Mucosa of descending colon (tissue), 3 donors: ENCODE measurements at regions not wholly inside any gene's neighbourhood (a gene's known extent, or its start where the extent isn't known, plus 50 kb on each side); places are given as distances from the start of the nearest gene placed in this dataset.
"Not testable (repeated sequence)": the region's sequence is repeated elsewhere in the genome, so short reads cannot be mapped to it uniquely, and the experiment has no call there.

ENCODE experiments used
- ATAC-seq: fragments of 200-7000 bp; cut with Tn5 transposase; one replicate; pipeline ENCODE4 v1.9.1; 2020; ENCODE audit warnings: mild to moderate bottlenecking, moderate library complexity
- DNase-seq, 3 donors: peaks; one replicate each; pipeline ENCODE4 v3.0.0-alpha.2; 2020
- H3K36me3 ChIP-seq: fragments of 200-600 bp; one replicate; pipeline ENCODE4 v1.8.0; 2021; ENCODE audit warnings: low read depth, mild to moderate bottlenecking
- H3K4me1 ChIP-seq: fragments of 200-600 bp; one replicate; pipeline ENCODE4 v1.8.0; 2021; ENCODE audit warnings: low read depth, mild to moderate bottlenecking
- H3K4me3 ChIP-seq: fragments of 200-600 bp; one replicate; pipeline ENCODE4 v1.8.0; 2021; ENCODE audit warnings: mild to moderate bottlenecking
- H3K9me3 ChIP-seq: fragments of 200-600 bp; one replicate; pipeline ENCODE4 v1.8.0; 2021; ENCODE audit warnings: mild to moderate bottlenecking
- intact Hi-C, 2 donors: fragments of 100-400 bp; cut with DNase I in 1 of 2; cut with micrococcal nuclease in 1 of 2; formaldehyde crosslinking; loops; one replicate each; pipeline versions ENCODE4 v1.11.0 to v1.11.1; 2022; cut with DNase I, micrococcal nuclease
- TF ChIP-seq, protein P1 (sequence below): fragments of 200-600 bp; IDR thresholded peaks from one replicate; pipeline ENCODE4 v1.8.0; 2022; ENCODE audit warnings: antibody characterized with exemption, mild to moderate bottlenecking
- donor health status: DM: no; HTN: no; CAD: no; lungs with moderate emphysema.
- donor health status: DM: no; HTN: no; CAD: no.
- donor health status: DM: no; HTN: yes; CAD: no.

- TF ChIP-seq, protein P1, sequence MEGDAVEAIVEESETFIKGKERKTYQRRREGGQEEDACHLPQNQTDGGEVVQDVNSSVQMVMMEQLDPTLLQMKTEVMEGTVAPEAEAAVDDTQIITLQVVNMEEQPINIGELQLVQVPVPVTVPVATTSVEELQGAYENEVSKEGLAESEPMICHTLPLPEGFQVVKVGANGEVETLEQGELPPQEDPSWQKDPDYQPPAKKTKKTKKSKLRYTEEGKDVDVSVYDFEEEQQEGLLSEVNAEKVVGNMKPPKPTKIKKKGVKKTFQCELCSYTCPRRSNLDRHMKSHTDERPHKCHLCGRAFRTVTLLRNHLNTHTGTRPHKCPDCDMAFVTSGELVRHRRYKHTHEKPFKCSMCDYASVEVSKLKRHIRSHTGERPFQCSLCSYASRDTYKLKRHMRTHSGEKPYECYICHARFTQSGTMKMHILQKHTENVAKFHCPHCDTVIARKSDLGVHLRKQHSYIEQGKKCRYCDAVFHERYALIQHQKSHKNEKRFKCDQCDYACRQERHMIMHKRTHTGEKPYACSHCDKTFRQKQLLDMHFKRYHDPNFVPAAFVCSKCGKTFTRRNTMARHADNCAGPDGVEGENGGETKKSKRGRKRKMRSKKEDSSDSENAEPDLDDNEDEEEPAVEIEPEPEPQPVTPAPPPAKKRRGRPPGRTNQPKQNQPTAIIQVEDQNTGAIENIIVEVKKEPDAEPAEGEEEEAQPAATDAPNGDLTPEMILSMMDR = no peak
- DNase-seq (no peak), ATAC-seq (no peak)
Observed at GRCh38 chr1:192506741-192507155, 68.8 kb upstream of the RGS1 start.

GRCh38 chr1:192512426-192513162 is 63.0 kb upstream of the RGS1 start:
- Histone ChIP-seq H3K4me1 (no peaks in the 10 kb centered on the region), H3K36me3 (no peaks in the 10 kb centered on the region), H3K9me3 (no peaks in the 10 kb centered on the region), H3K4me3 (no peak overlapping the region)
- peak in 1 of 3 donors; percentile 41 for DNase-seq
- TF ChIP-seq, protein P1 = no peak
- ATAC-seq = peak; percentile 37
- intact Hi-C loops = no loop called here

More at GRCh38 chr1:192506741-192507155, 68.8 kb upstream of the RGS1 start:
- H3K4me1 ChIP-seq = no peaks in the 10 kb centered on the region
- H3K4me3 ChIP-seq = no peak overlapping the region
- intact Hi-C loops = no loop called here
- no peaks in the 10 kb centered on the region for H3K9me3 ChIP-seq
- H3K36me3 ChIP-seq = no peaks in the 10 kb centered on the region

GRCh38 chr1:192513196-192513595 is 62.4 kb upstream of the RGS1 start:
- intact Hi-C loops = no loop called here
- no peaks in the 10 kb centered on the region for H3K9me3 ChIP-seq
- DNase-seq = no peak
- H3K4me3 ChIP-seq = no peak overlapping the region
- H3K36me3 ChIP-seq = no peaks in the 10 kb centered on the region
- TF ChIP-seq, protein P1 = no peak
- H3K4me1 ChIP-seq = no peaks in the 10 kb centered on the region
- ATAC-seq = no peak

GRCh38 chr1:192513697-192514096 is 61.9 kb upstream of the RGS1 start:
- Histone ChIP-seq H3K4me3 (no peak overlapping the region), H3K9me3 (no peaks in the 10 kb centered on the region), H3K4me1 (no peaks in the 10 kb centered on the region), H3K36me3 (no peaks in the 10 kb centered on the region)
- intact Hi-C loops = no loop called here
- ATAC-seq = no peak
- TF ChIP-seq, protein P1 = no peak
- no peak for DNase-seq

- ATAC-seq = peak; percentile 96
- Histone ChIP-seq H3K4me1 (no peaks in the 10 kb centered on the region), H3K36me3 (no peaks in the 10 kb centered on the region), H3K4me3 (no peak overlapping the region), H3K9me3 (no peaks in the 10 kb centered on the region)
- TF ChIP-seq, protein P1 = no peak
- DNase-seq = peak in 1 of 3 donors; percentile 55
- intact Hi-C loops = no loop called here
Observed at GRCh38 chr1:192516776-192517297, 58.7 kb upstream of the RGS1 start.

GRCh38 chr1:192517716-192518355 is 57.7 kb upstream of the RGS1 start:
- H3K36me3 ChIP-seq, H3K4me1 ChIP-seq, H3K9me3 ChIP-seq, H3K4me3 ChIP-seq, ATAC-seq, DNase-seq, intact Hi-C loops: not testable (repeated sequence)
